ENCODE measurements at regions not wholly inside any gene's neighbourhood (a gene's known extent, or its start where the extent isn't known, plus 50 kb on each side); places are given as distances from the start of the nearest gene placed in this dataset.

- TF ChIP-seq, protein P1, sequence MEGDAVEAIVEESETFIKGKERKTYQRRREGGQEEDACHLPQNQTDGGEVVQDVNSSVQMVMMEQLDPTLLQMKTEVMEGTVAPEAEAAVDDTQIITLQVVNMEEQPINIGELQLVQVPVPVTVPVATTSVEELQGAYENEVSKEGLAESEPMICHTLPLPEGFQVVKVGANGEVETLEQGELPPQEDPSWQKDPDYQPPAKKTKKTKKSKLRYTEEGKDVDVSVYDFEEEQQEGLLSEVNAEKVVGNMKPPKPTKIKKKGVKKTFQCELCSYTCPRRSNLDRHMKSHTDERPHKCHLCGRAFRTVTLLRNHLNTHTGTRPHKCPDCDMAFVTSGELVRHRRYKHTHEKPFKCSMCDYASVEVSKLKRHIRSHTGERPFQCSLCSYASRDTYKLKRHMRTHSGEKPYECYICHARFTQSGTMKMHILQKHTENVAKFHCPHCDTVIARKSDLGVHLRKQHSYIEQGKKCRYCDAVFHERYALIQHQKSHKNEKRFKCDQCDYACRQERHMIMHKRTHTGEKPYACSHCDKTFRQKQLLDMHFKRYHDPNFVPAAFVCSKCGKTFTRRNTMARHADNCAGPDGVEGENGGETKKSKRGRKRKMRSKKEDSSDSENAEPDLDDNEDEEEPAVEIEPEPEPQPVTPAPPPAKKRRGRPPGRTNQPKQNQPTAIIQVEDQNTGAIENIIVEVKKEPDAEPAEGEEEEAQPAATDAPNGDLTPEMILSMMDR (IDR thresholded peaks at IDR 0.05), result no peak
- TF ChIP-seq POLR2A (IDR thresholded peaks at IDR 0.05), result no peak
Observed at GRCh38 chr18:38980420-38980819, 1414.8 kb upstream of the CELF4 start.
